ENCODE measurements at regions not wholly inside any gene's neighbourhood (a gene's known extent, or its start where the extent isn't known, plus 50 kb on each side); places are given as distances from the start of the nearest gene placed in this dataset.

DNA sequence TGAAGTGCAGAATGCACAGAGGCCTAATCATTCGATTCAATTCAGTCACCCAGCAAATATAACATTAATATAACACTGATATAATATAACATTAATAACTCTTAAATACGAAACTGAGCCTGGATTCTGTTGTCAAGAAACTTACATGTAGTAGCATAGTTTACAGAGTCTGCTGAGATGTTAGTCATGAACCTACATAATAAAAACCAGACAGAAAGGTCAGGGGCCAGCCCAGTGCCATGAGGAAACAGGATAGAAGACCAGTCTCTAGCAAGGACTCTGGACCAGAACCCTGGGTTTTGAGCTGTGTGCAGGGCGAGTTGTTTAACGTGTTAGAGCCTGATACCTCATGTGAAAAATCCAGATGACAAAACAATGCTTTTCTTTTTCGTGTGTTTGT is 234.7 kb downstream of the NR2F1-AS1 start:
- TF ChIP-seq, protein P1, sequence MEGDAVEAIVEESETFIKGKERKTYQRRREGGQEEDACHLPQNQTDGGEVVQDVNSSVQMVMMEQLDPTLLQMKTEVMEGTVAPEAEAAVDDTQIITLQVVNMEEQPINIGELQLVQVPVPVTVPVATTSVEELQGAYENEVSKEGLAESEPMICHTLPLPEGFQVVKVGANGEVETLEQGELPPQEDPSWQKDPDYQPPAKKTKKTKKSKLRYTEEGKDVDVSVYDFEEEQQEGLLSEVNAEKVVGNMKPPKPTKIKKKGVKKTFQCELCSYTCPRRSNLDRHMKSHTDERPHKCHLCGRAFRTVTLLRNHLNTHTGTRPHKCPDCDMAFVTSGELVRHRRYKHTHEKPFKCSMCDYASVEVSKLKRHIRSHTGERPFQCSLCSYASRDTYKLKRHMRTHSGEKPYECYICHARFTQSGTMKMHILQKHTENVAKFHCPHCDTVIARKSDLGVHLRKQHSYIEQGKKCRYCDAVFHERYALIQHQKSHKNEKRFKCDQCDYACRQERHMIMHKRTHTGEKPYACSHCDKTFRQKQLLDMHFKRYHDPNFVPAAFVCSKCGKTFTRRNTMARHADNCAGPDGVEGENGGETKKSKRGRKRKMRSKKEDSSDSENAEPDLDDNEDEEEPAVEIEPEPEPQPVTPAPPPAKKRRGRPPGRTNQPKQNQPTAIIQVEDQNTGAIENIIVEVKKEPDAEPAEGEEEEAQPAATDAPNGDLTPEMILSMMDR (IDR thresholded peaks at IDR 0.05; ENCODE audit: low read depth, low read length, poor library complexity, severe bottlenecking), result no peak
- no peak for TF ChIP-seq EZH2phosphoT487 (IDR thresholded peaks at IDR 0.05; ENCODE audit: borderline replicate concordance, low read length)

Data from DOHH2 (cell line).